Suprapubic skin (tissue), 4 donors: ENCODE measurements at regions not wholly inside any gene's neighbourhood (a gene's known extent, or its start where the extent isn't known, plus 50 kb on each side); places are given as distances from the start of the nearest gene placed in this dataset.
"Not testable (repeated sequence)": the region's sequence is repeated elsewhere in the genome, so short reads cannot be mapped to it uniquely, and the experiment has no call there.

Experiments used
- DNase-seq, 2 donors: peaks; one replicate each; pipeline ENCODE4 v3.0.0-alpha.2; 2019; ENCODE audit warnings: low spot score in 2 of 2
- H3K27ac ChIP-seq: fragments of 200-600 bp; sonication (generic); one replicate; pipeline ENCODE4 v1.5.1; 2019
- H3K27me3 ChIP-seq: fragments of 200-600 bp; sonication (generic); one replicate; pipeline ENCODE4 v1.5.1; 2019
- H3K36me3 ChIP-seq: fragments of 200-600 bp; sonication (generic); one replicate; pipeline ENCODE4 v1.5.1; 2019
- H3K4me1 ChIP-seq: fragments of 200-600 bp; sonication (generic); one replicate; pipeline ENCODE4 v1.5.1; 2019
- H3K4me3 ChIP-seq: fragments of 200-600 bp; sonication (generic); one replicate; pipeline ENCODE4 v1.5.1; 2019; ENCODE audit warnings: mild to moderate bottlenecking
- H3K9me3 ChIP-seq: fragments of 200-600 bp; sonication (generic); one replicate; pipeline ENCODE4 v1.5.1; 2019
- EP300 ChIP-seq: sonication (generic); formaldehyde crosslinking; IDR thresholded peaks from one replicate; pipeline ENCODE4 v1.6.1; 2017; ENCODE audit warnings: antibody characterized with exemption
- POLR2A ChIP-seq, 2 donors: fragments of 450-650 bp; IDR thresholded peaks; one replicate each; pipeline ENCODE4 v1.6.1; 2017; ENCODE audit warnings: antibody characterized with exemption in 2 of 2, mild to moderate bottlenecking in 2 of 2, moderate library complexity in 2 of 2
- POLR2AphosphoS5 ChIP-seq, 3 donors: sonication (generic); formaldehyde crosslinking; IDR thresholded peaks; one replicate each; pipeline ENCODE4 v1.6.1; 2017; ENCODE audit warnings: antibody characterized with exemption in 3 of 3
- WGBS: methylation state at CpG from one replicate; pipeline ENCODE4 v1.1.5; 2018; 5-methylcytosine and 5-hydroxymethylcytosine counted together
- TF ChIP-seq, protein P1 (sequence below), 2 donors: fragments of 200-600 bp in 1 of 2; fragments of 450-650 bp in 1 of 2; sonication (generic) in 1 of 2; IDR thresholded peaks; one replicate each; pipeline ENCODE4 v1.5.1; 2016 to 2019; ENCODE audit warnings: antibody characterized with exemption in 2 of 2, mild to moderate bottlenecking in 1 of 2, moderate library complexity in 1 of 2

DNA sequence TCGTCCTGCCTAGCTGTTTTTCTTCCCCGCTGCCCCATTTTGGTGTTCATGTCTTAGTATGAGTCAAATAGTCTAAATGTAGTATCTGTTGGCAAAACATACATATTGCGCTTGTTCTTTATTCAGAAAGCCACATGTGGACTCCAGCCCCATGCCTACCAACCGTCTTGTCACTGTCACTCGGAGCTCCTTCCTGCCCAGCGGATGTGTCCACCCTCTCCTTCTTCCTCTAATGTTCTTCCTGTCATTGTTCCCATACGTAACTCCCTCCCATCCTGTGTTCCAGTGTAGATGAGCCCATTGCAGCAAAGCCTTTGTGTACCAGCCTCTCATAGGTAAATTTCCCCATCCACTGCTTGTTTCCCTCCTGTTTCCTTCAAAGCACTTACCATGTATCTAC is 120.5 kb downstream of the TMX1 start:
- 79% methylated on average over 7 of the region's 7 CpGs for WGBS

DNA sequence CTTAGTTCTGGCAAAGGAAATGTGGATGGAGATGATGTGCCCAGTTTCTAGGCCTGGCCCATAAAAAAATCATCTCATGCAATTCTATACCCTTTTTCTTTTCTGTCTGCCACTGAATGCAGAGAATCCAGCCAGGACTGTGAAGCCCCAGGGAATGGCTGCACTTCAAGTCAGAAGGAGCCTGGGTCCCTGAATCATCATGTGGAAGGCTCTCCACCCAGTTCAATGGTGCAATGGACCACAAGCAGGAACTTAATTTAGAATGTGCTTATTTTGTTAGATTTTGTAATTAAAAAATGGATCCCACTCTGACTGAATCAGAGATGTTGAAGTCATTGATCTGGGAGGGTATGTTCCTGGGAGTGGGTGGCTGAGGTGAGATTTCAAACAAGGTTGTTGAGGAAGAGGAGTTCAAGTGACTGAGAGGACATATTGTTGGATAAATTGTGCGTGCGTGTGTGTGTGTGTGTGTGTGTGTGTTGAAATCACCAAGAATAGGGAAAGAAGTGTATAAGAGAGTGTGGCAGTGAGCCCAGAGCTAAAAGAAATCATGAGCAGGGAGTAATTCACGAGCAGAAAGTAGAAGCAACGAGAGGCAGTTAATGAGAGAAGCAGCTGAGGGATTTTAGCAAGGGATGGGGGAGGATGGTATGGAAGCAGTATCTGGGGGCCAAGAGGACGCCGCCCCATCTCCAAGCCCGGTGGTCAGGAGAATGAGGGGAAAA is 125.4 kb downstream of the TMX1 start:
- Histone ChIP-seq H3K9me3 (no peaks in the 10 kb centered on the region), H3K27ac (no peak overlapping the region), H3K36me3 (no peaks in the 10 kb centered on the region), H3K4me3 (no peak overlapping the region), H3K27me3 (no peaks in the 10 kb centered on the region), H3K4me1 (peaks cover 24% of the 10 kb centered on the region)
- TF ChIP-seq, protein P1, sequence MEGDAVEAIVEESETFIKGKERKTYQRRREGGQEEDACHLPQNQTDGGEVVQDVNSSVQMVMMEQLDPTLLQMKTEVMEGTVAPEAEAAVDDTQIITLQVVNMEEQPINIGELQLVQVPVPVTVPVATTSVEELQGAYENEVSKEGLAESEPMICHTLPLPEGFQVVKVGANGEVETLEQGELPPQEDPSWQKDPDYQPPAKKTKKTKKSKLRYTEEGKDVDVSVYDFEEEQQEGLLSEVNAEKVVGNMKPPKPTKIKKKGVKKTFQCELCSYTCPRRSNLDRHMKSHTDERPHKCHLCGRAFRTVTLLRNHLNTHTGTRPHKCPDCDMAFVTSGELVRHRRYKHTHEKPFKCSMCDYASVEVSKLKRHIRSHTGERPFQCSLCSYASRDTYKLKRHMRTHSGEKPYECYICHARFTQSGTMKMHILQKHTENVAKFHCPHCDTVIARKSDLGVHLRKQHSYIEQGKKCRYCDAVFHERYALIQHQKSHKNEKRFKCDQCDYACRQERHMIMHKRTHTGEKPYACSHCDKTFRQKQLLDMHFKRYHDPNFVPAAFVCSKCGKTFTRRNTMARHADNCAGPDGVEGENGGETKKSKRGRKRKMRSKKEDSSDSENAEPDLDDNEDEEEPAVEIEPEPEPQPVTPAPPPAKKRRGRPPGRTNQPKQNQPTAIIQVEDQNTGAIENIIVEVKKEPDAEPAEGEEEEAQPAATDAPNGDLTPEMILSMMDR (IDR thresholded peaks at IDR 0.05) = no peak
- no peak for TF ChIP-seq EP300
- TF ChIP-seq POLR2AphosphoS5 (IDR thresholded peaks at IDR 0.05) = no peak
- no peak for TF ChIP-seq POLR2A (IDR thresholded peaks at IDR 0.05)
- 63% methylated on average over 7 of the region's 7 CpGs for WGBS
- no peak for DNase-seq

More for the DNA sequence above, 120.5 kb downstream of the TMX1 start:
- no peak for DNase-seq
- H3K27ac ChIP-seq = no peak overlapping the region
- H3K36me3 ChIP-seq = no peaks in the 10 kb centered on the region
- peaks cover 23% of the 10 kb centered on the region for H3K4me1 ChIP-seq
- H3K27me3 ChIP-seq = no peaks in the 10 kb centered on the region
- H3K4me3 ChIP-seq = no peak overlapping the region
- H3K9me3 ChIP-seq = no peaks in the 10 kb centered on the region
- no peak for TF ChIP-seq POLR2AphosphoS5 (IDR thresholded peaks at IDR 0.05)
- no peak for TF ChIP-seq POLR2A (IDR thresholded peaks at IDR 0.05)
- TF ChIP-seq EP300 = no peak
- TF ChIP-seq, protein P1 (IDR thresholded peaks at IDR 0.05) = no peak

DNA sequence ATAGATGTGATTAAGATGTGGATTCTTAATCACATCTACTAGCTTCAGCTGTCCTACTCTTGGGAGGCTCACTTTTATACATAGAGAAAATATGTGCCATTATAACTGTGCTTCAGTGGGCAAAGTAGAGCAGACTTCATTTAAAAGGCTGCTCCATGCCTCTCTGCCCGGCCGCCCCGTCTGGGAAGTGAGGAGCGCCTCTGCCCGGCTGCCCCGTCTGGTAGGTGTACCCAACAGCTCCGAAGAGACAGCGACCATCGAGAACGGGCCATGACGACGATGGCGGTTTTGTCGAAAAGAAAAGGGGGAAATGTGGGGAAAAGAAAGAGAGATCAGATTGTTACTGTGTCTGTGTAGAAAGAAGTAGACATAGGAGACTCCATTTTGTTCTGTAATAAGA is 126.4 kb downstream of the TMX1 start:
- not testable (repeated sequence) for H3K27ac ChIP-seq, H3K9me3 ChIP-seq, DNase-seq, H3K27me3 ChIP-seq, H3K4me3 ChIP-seq, H3K36me3 ChIP-seq
- WGBS = 97% methylated on average over 14 of the region's 14 CpGs
- peaks cover 24% of the 10 kb centered on the region for H3K4me1 ChIP-seq

DNA sequence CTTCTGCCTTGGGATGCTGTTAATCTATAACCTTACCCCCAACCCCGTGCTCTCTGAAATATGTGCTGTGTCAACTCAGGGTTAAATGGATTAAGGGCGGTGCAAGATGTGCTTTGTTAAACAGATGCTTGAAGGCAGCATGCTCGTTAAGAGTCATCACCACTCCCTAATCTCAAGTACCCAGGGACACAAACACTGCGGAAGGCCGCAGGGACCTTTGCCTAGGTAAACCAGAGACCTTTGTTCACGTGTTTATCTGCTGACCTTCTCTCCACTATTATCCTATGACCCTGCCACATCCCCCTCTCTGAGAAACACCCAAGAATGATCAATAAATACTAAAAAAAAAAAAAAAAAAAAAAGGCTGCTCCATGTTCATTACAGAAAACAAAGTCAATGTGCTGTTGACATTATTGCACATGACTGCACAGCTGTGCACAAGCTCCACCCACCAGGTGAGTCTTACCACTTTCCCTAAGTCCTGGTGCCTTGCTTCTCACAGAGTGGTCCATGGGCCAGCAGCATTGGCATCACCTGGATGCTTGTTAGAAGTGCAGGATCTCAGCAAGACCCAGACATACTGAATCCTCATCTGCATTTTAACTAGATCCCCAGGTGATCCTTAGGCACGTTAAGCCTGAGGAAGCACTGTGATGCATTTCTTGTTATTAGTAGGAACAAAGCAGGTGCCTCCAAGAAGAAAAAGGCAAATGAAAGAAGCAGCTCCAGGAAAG is 127.0 kb downstream of the TMX1 start:
- peak overlapping the region; percentile 81 for H3K27ac ChIP-seq
- 57% methylated on average over 7 of the region's 7 CpGs for WGBS
- DNase-seq, H3K4me3 ChIP-seq, H3K36me3 ChIP-seq, H3K27me3 ChIP-seq, H3K9me3 ChIP-seq: not testable (repeated sequence)
- peaks cover 24% of the 10 kb centered on the region for H3K4me1 ChIP-seq

DNA sequence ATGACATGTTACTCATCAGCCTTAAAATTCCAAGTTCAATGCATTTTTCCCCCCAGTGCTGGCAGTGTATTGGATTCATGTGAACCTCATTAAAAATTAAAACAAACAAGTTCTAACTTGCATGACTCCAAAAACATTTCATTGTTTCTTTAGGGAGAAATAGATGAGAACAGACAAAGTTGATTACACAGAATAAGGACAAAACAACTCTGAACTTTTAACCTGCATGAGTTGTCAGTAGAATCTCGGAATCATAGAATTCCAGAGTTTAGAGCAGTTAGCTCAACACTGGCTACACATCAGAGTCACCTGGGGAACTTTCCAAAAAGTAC is 127.5 kb downstream of the TMX1 start:
- H3K9me3 ChIP-seq = no peaks in the 10 kb centered on the region
- H3K36me3 ChIP-seq = no peaks in the 10 kb centered on the region
- H3K4me1 ChIP-seq = peaks cover 24% of the 10 kb centered on the region
- TF ChIP-seq POLR2A (IDR thresholded peaks at IDR 0.05) (no peak), EP300 (no peak), POLR2AphosphoS5 (IDR thresholded peaks at IDR 0.05) (no peak)
- TF ChIP-seq, protein P1 (IDR thresholded peaks at IDR 0.05) = no peak
- WGBS = 31% methylated on average over 1 of the region's 1 CpG
- peak overlapping the region; percentile 81 for H3K27ac ChIP-seq
- H3K4me3 ChIP-seq = no peak overlapping the region
- no peak for DNase-seq
- no peaks in the 10 kb centered on the region for H3K27me3 ChIP-seq

DNA sequence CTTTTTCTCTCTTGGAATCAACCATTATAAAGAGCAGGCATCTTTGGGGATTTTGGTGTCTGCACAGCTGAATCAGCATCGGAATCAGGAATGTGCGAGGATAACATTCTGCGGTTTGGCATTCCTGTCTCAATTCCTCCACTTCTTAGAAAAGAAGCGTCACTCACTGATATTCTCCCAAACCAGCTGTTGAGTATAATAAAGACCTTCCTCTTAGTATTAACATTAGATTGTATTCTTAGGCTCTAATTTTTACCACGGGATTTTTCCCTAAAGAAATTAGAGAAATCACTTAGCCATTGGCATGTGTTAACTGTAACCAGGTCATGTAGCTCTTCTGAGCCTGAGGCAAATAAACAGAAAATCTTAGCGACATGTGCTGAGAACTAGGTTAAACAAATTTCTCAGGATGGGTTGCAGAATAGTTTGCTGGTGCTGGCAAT is 128.7 kb downstream of the TMX1 start:
- DNase-seq = no peak
- no peaks in the 10 kb centered on the region for H3K27me3 ChIP-seq
- H3K27ac ChIP-seq = peak overlapping the region; percentile 81
- no peak overlapping the region for H3K4me3 ChIP-seq
- no peaks in the 10 kb centered on the region for H3K9me3 ChIP-seq
- H3K4me1 ChIP-seq = peaks cover 24% of the 10 kb centered on the region
- no peaks in the 10 kb centered on the region for H3K36me3 ChIP-seq
- TF ChIP-seq, protein P1 (IDR thresholded peaks at IDR 0.05) = no peak
- TF ChIP-seq EP300 (no peak), POLR2A (IDR thresholded peaks at IDR 0.05) (no peak), POLR2AphosphoS5 (IDR thresholded peaks at IDR 0.05) (no peak)
- WGBS = 27% methylated on average over 6 of the region's 6 CpGs
